Common myeloid progenitor, CD34-positive (primary cell): ENCODE measurements at regions not wholly inside any gene's neighbourhood (a gene's known extent, or its start where the extent isn't known, plus 50 kb on each side); places are given as distances from the start of the nearest gene placed in this dataset.

ENCODE experiments used
- CTCF ChIA-PET: fragments of 350-600 bp; sonication (Branson Sonifier 250); formaldehyde crosslinking; loops from one replicate; lab custom pipeline; 2021; ENCODE audit warnings: antibody characterized with exemption; lab: Charles Lee
- POLR2A ChIA-PET: fragments of 350-600 bp; sonication (Branson Sonifier 250); formaldehyde crosslinking; loops from one replicate; lab custom pipeline; 2021; ENCODE audit warnings: antibody characterized with exemption; lab: Charles Lee
- DNase-seq, 3 donors: peaks; one replicate each; pipeline versions ENCODE4 v3.0.0 to v3.0.0-alpha.2; 2013
- H3K27ac ChIP-seq, 2 experiments: 1 replicate in 1 of 2; 2 replicates in 1 of 2; pipeline ENCODE4 v1.7.0; 2013; ENCODE audit warnings: inconsistent platforms in 2 of 2, low read length in 2 of 2, mild to moderate bottlenecking in 2 of 2, low read depth in 1 of 2, moderate library complexity in 1 of 2; ENCODE audit not compliant: severe bottlenecking in 2 of 2, insufficient read depth in 1 of 2, poor library complexity in 1 of 2
- H3K27me3 ChIP-seq, 5 experiments: replicated peaks in 2 of 5; 1 replicate in 3 of 5; 2 replicates in 2 of 5; pipeline versions ENCODE4 v1.6.1 to v1.7.0; 2013; ENCODE audit warnings: low read length in 4 of 5, mild to moderate bottlenecking in 2 of 5, moderate library complexity in 2 of 5, inconsistent platforms in 1 of 5; ENCODE audit not compliant: insufficient read depth in 5 of 5, control insufficient read depth in 4 of 5
- H3K36me3 ChIP-seq, 4 experiments: 1 replicate in 2 of 4; 2 replicates in 2 of 4; pipeline versions ENCODE4 v1.6.1 to v1.7.0; 2013; ENCODE audit warnings: low read length in 3 of 4, control low read depth in 1 of 4, mild to moderate bottlenecking in 1 of 4; ENCODE audit not compliant: control insufficient read depth in 4 of 4, insufficient read depth in 4 of 4
- H3K4me1 ChIP-seq, 4 experiments: 1 replicate in 3 of 4; 2 replicates in 1 of 4; pipeline versions ENCODE4 v1.6.1 to v1.7.1; 2013; ENCODE audit warnings: low read length in 3 of 4, mild to moderate bottlenecking in 3 of 4, control low read depth in 1 of 4, inconsistent platforms in 1 of 4, moderate library complexity in 1 of 4; ENCODE audit not compliant: control insufficient read depth in 4 of 4, insufficient read depth in 4 of 4; ENCODE audit errors: control extremely low read depth in 1 of 4
- H3K4me3 ChIP-seq, 7 experiments: 1 replicate in 4 of 7; 2 replicates in 3 of 7; pipeline versions ENCODE4 v1.5.1 to v1.7.0; 2013; ENCODE audit warnings: mild to moderate bottlenecking in 7 of 7, low read length in 6 of 7, moderate library complexity in 6 of 7, inconsistent platforms in 2 of 7, low read depth in 2 of 7, control low read depth in 1 of 7; ENCODE audit not compliant: insufficient read depth in 4 of 7, control insufficient read depth in 1 of 7; ENCODE audit errors: extremely low read depth in 1 of 7
- H3K9me3 ChIP-seq, 5 experiments: 1 replicate in 4 of 5; 2 replicates in 1 of 5; pipeline versions ENCODE4 v1.6.1 to v1.7.1; 2013; ENCODE audit warnings: low read length in 4 of 5, mild to moderate bottlenecking in 2 of 5, inconsistent platforms in 1 of 5, low read depth in 1 of 5, moderate library complexity in 1 of 5; ENCODE audit not compliant: control insufficient read depth in 4 of 5, insufficient read depth in 2 of 5; ENCODE audit errors: control extremely low read depth in 1 of 5
- WGBS: methylation state at CpG from one replicate; pipeline ENCODE4 v1.1.5; 2013; ENCODE audit not compliant: insufficient coverage; 5-methylcytosine and 5-hydroxymethylcytosine counted together

- Histone ChIP-seq H3K27me3 (no peaks in the 10 kb centered on the region), H3K4me1 (no peaks in the 10 kb centered on the region), H3K4me3 (no peak overlapping the region), H3K36me3 (no peaks in the 10 kb centered on the region), H3K27ac (no peak overlapping the region), H3K9me3 (peaks cover 0 to 8% (median 6%) of the 10 kb centered on the region in 5 experiments)
- no peak for DNase-seq
- ChIA-PET CTCF (no interaction called here), POLR2A (no interaction called here)
Observed at GRCh38 chr7:70972693-70973092, 159.3 kb upstream of the GALNT17 start.

DNA sequence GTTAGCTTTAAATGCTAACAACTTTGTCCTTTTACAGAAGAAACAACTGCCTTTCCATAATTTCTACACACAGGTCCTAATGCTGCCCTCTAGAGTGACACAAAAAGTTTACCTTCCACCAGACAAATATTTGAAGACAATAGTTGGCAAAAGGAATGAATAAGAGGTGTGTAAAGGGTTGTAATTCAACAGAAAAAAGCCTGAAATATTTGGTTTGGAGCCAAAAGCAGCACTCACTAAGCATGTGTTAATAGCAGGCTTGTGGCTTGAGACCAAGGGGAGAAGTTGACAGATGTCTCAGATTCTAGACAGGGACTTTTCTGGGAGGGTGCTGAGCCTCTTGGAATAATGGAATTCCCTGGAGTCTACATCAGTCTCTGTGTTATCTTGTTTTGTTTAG lies 156.2 kb upstream of the GALNT17 start:
- DNase-seq = no peak
- POLR2A ChIA-PET = no interaction called here
- H3K9me3 ChIP-seq = peaks cover 0 to 3% (median 0%) of the 10 kb centered on the region in 5 experiments
- CTCF ChIA-PET = no interaction called here
- no peaks in the 10 kb centered on the region for H3K4me1 ChIP-seq
- no peak overlapping the region for H3K27ac ChIP-seq
- no peak overlapping the region for H3K4me3 ChIP-seq
- no peaks in the 10 kb centered on the region for H3K27me3 ChIP-seq
- no peaks in the 10 kb centered on the region for H3K36me3 ChIP-seq

- ChIA-PET POLR2A (no interaction called here), CTCF (no interaction called here)
- Histone ChIP-seq H3K4me1 (no peaks in the 10 kb centered on the region), H3K27ac (no peak overlapping the region), H3K27me3 (no peaks in the 10 kb centered on the region), H3K4me3 (no peak overlapping the region), H3K36me3 (no peaks in the 10 kb centered on the region), H3K9me3 (no peaks in the 10 kb centered on the region)
- WGBS = 100% methylated on average over 2 of the region's 2 CpGs
- no peak for DNase-seq
Observed at GRCh38 chr7:70986297-70986696, 145.6 kb upstream of the GALNT17 start.

- no peak for DNase-seq
- Histone ChIP-seq H3K4me3 (no peak overlapping the region), H3K4me1 (no peaks in the 10 kb centered on the region), H3K9me3 (no peaks in the 10 kb centered on the region), H3K27me3 (no peaks in the 10 kb centered on the region), H3K27ac (no peak overlapping the region), H3K36me3 (no peaks in the 10 kb centered on the region)
- ChIA-PET POLR2A (no interaction called here), CTCF (no interaction called here)
- WGBS = 93% methylated on average over 3 of the region's 5 CpGs
Observed at GRCh38 chr7:70994176-70994575, 137.8 kb upstream of the GALNT17 start.

DNA sequence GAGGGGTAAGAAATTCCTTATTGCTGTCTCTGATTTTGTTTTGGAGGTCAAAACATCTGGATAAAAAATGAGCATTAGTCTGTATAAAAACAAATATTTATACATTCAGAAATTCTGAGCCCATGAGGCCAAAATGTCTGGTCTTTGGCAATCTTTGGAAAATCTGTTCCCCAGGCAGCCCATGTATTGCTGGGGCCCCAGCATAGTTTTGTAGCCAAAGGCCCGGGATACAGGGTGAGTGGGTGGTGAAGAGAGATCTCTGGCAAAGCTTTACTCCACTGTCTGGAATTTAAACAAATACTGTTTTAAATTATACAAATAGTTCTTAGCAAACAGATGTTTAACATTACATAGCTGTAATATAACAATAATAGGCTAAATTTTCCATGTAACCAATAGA lies 134.7 kb upstream of the GALNT17 start:
- no peaks in the 10 kb centered on the region for H3K9me3 ChIP-seq
- H3K4me3 ChIP-seq = no peak overlapping the region
- H3K27ac ChIP-seq = no peak overlapping the region
- H3K27me3 ChIP-seq = no peaks in the 10 kb centered on the region
- no peak for DNase-seq
- no CpG with 5 or more reads among the region's 1 CpG for WGBS
- no peaks in the 10 kb centered on the region for H3K4me1 ChIP-seq
- no peaks in the 10 kb centered on the region for H3K36me3 ChIP-seq
- CTCF ChIA-PET = no interaction called here
- POLR2A ChIA-PET = no interaction called here

DNA sequence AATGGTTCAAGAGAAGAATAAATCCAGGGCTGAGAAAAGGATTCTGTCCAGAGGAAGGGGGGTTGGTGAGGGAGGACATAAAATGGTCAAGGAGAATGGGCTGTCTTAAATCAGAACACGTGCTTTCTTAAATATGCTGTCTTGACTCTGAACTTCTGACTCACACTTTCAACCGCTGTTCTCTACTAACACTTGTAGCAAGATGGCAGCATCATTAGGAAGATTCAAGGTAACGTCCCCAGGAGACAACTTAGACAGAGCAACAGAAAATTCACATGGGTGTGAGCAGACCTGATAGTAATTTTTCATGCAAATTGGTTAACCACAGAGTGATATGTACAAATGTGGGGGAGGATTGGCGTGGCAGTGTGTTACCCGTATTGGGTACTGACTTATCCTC lies 126.8 kb upstream of the GALNT17 start:
- no peaks in the 10 kb centered on the region for H3K4me1 ChIP-seq
- H3K36me3 ChIP-seq = no peaks in the 10 kb centered on the region
- WGBS = 50% methylated on average over 2 of the region's 5 CpGs
- ChIA-PET CTCF (interaction anchor here (1.4 kb wide), 1 partner anchor 25 kb away, joined by 3 read pairs; no protein-coding TSS in a partner anchor), POLR2A (no interaction called here)
- H3K27me3 ChIP-seq = no peaks in the 10 kb centered on the region
- H3K9me3 ChIP-seq = no peaks in the 10 kb centered on the region
- no peak for DNase-seq
- H3K4me3 ChIP-seq = no peak overlapping the region
- no peak overlapping the region for H3K27ac ChIP-seq

DNA sequence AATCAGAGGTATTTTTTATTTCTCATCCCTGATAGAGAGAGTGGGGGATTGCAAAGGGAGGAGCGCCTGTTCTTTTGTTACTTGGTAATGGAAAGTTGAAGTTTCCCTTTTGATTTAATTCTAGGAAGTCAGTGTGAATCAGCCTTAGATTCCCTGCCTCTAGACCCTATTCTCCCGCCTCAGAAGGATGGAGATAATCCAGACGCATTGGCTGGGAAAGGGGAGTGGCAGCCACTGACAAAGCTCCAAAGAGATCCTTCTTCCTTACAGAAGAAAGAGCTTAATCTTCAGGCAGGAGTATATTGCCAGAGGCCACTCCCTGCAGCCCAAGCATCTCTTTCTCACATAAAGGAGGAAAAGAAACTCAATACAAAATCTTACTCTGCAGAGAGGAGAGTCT lies 122.3 kb upstream of the GALNT17 start:
- Histone ChIP-seq H3K9me3 (no peaks in the 10 kb centered on the region), H3K36me3 (no peaks in the 10 kb centered on the region), H3K27ac (no peak overlapping the region), H3K4me3 (no peak overlapping the region), H3K27me3 (no peaks in the 10 kb centered on the region), H3K4me1 (no peaks in the 10 kb centered on the region)
- ChIA-PET CTCF (no interaction called here), POLR2A (no interaction called here)
- DNase-seq = no peak
- WGBS = 92% methylated on average over 1 of the region's 3 CpGs
